ENCODE measurements at regions not wholly inside any gene's neighbourhood (a gene's known extent, or its start where the extent isn't known, plus 50 kb on each side); places are given as distances from the start of the nearest gene placed in this dataset.

GRCh38 chr6:76438768-76439167 lies 366.3 kb upstream of the IMPG1 start:
- DNase-seq (ENCODE audit: low read depth, low spot score) (no peak), FAIRE-seq (no peak)
- H3K9ac ChIP-seq (ENCODE audit: control insufficient read depth, extremely low read depth, insufficient read depth, low read length): no peak overlapping the region
- no peak overlapping the region for H3K4me3 ChIP-seq (ENCODE audit: control insufficient read depth in 2 of 3, extremely low read depth in 1 of 3, insufficient read depth in 2 of 3, low read depth in 1 of 3, low read length in 3 of 3)
- H3K36me3 ChIP-seq (ENCODE audit: control insufficient read depth in 2 of 2, extremely low read depth in 1 of 2, insufficient read depth in 2 of 2, low read length in 2 of 2): no peaks in the 10 kb centered on the region
- TF ChIP-seq CTCF (optimal IDR thresholded peaks at IDR 0.05 in 1 of 3, IDR thresholded peaks at IDR 0.05 in 1 of 3, conservative IDR thresholded peaks at IDR 0.05 in 1 of 3; ENCODE audit: extremely low read depth in 1 of 3, insufficient read depth in 2 of 3, low read length in 3 of 3): no peak
- no peak for TF ChIP-seq EZH2 (IDR thresholded peaks at IDR 0.05; ENCODE audit: low read length)
- dilution Hi-C loops (cut with MboI; ENCODE audit: extremely low pct_ligation_motif_present, low sequenced_read_pairs): no loop called here
- H3K9me1 ChIP-seq (ENCODE audit: control insufficient read depth, extremely low read depth, insufficient read depth, low read length): no peaks in the 10 kb centered on the region
- H3K79me2 ChIP-seq (ENCODE audit: control insufficient read depth, insufficient read depth, low read length): no peaks in the 10 kb centered on the region
- no peak overlapping the region for H3K4me2 ChIP-seq (ENCODE audit: control insufficient read depth, extremely low read depth, insufficient read depth, low read depth, low read length)
- H3K4me1 ChIP-seq (ENCODE audit: control insufficient read depth, extremely low read depth, insufficient read depth, low read length): no peaks in the 10 kb centered on the region
- no peaks in the 10 kb centered on the region for H3K9me3 ChIP-seq (ENCODE audit: control insufficient read depth, low read depth, low read length)
- no peak overlapping the region for H3K27ac ChIP-seq (ENCODE audit: control insufficient read depth, insufficient read depth, low read length)
- H2AFZ ChIP-seq (ENCODE audit: control insufficient read depth, low read length): no peak overlapping the region
- H4K20me1 ChIP-seq (ENCODE audit: control insufficient read depth, extremely low read depth, insufficient read depth, low read length): no peaks in the 10 kb centered on the region
- no peaks in the 10 kb centered on the region for H3K27me3 ChIP-seq (ENCODE audit: control insufficient read depth, extremely low read depth, insufficient read depth, low read length)

GRCh38 chr6:76435174-76435573 lies 362.7 kb upstream of the IMPG1 start:
- H3K4me1 ChIP-seq (ENCODE audit: control insufficient read depth, extremely low read depth, insufficient read depth, low read length): no peaks in the 10 kb centered on the region
- DNase-seq (ENCODE audit: low read depth, low spot score) (no peak), FAIRE-seq (no peak)
- TF ChIP-seq EZH2 (IDR thresholded peaks at IDR 0.05; ENCODE audit: low read length) (no peak), CTCF (optimal IDR thresholded peaks at IDR 0.05 in 1 of 3, IDR thresholded peaks at IDR 0.05 in 1 of 3, conservative IDR thresholded peaks at IDR 0.05 in 1 of 3; ENCODE audit: extremely low read depth in 1 of 3, insufficient read depth in 2 of 3, low read length in 3 of 3) (no peak)
- H3K36me3 ChIP-seq (ENCODE audit: control insufficient read depth in 2 of 2, extremely low read depth in 1 of 2, insufficient read depth in 2 of 2, low read length in 2 of 2): no peaks in the 10 kb centered on the region
- no peaks in the 10 kb centered on the region for H3K79me2 ChIP-seq (ENCODE audit: control insufficient read depth, insufficient read depth, low read length)
- no peaks in the 10 kb centered on the region for H3K9me1 ChIP-seq (ENCODE audit: control insufficient read depth, extremely low read depth, insufficient read depth, low read length)
- no peak overlapping the region for H3K9ac ChIP-seq (ENCODE audit: control insufficient read depth, extremely low read depth, insufficient read depth, low read length)
- dilution Hi-C loops (cut with MboI; ENCODE audit: extremely low pct_ligation_motif_present, low sequenced_read_pairs): no loop called here
- H3K27ac ChIP-seq (ENCODE audit: control insufficient read depth, insufficient read depth, low read length): no peak overlapping the region
- H3K4me2 ChIP-seq (ENCODE audit: control insufficient read depth, extremely low read depth, insufficient read depth, low read depth, low read length): no peak overlapping the region
- H3K4me3 ChIP-seq (ENCODE audit: control insufficient read depth in 2 of 3, extremely low read depth in 1 of 3, insufficient read depth in 2 of 3, low read depth in 1 of 3, low read length in 3 of 3): no peak overlapping the region
- H3K9me3 ChIP-seq (ENCODE audit: control insufficient read depth, low read depth, low read length): no peaks in the 10 kb centered on the region
- H3K27me3 ChIP-seq (ENCODE audit: control insufficient read depth, extremely low read depth, insufficient read depth, low read length): no peaks in the 10 kb centered on the region
- H4K20me1 ChIP-seq (ENCODE audit: control insufficient read depth, extremely low read depth, insufficient read depth, low read length): no peaks in the 10 kb centered on the region
- no peak overlapping the region for H2AFZ ChIP-seq (ENCODE audit: control insufficient read depth, low read length)

All from keratinocyte (primary cell).